Fibroblast of upper back skin (primary cell): ENCODE measurements at regions not wholly inside any gene's neighbourhood (a gene's known extent, or its start where the extent isn't known, plus 50 kb on each side); places are given as distances from the start of the nearest gene placed in this dataset.

Source experiments
- DNase-seq: peaks from one replicate; pipeline ENCODE4 v3.0.0-alpha.2; 2013

DNA sequence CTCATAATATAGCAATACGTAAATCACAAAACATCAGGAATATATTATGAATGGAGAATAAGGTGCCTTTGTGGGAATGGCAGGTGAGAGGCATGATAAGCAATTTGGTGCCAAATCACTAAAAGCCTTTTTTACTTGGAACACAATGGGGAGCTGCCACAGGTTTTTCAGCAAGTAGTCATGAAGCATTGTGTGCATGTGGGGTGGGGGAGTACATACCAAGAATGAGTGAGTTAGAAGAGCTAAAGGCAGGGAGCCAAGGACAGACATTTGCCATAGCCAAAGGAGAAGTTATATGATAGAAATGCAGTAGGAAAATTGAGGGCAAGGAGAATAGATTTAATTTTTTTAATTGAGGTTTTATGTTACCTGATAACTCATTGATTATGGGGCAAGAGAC, 445.0 kb upstream of the SMC2 start:
- peak; percentile 14 for DNase-seq

DNA sequence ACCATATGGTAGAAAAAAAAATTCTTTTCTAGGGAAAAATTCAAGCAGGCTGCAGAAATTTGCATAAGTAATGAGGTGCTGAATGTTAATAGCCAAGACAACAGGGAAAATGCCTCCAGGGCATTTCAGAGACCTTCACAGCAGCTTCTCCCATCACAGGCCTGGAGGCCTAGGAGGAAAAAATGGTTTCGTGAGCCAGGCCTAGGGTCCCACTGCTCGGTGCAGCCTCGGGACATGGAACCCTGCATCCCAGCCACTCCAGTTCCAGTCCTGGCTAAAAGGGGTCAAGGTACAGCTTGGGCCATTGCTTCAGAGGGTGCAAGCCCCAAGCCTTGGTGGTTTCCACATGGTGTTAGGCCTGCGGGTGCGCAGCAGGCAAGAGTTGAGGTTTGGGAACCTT, 436.0 kb upstream of the SMC2 start:
- DNase-seq, result no peak

DNA sequence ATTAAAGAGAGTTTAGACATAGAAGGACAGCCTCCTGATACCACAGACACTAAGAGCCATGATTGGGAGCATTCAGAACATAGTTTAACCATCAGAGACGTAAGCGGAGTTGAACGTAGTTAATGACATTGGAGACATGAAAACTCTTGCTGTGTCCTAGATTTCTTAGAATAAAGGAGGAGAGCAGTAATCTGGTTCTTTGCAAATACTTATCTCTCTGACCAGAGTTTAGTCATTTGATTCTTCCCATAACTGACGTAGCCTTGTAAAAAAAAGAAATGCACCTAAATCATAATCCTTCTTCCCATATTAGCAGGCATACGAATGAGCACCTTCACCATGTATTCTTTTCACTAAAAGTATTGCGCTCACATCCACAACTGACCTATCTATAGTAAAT, 433.3 kb upstream of the SMC2 start:
- no peak for DNase-seq

DNA sequence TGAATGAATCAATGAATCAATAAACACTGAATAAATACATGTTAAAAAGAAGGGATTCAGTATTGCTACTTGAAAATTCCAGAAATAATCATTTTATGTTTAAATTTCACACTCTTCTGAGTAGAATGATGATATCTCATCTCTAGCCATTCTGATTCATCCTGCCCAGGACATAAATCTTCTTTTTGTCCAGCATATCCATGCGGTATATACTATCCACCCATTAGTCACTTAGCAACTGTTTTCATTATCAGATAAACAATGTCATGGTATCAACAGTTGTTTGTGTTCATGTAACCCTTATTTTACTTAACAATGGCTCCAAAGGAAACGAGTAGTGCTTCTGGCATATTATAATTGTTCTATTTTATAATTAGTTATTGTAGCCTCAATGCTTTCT, 432.4 kb upstream of the SMC2 start:
- DNase-seq, result no peak

GRCh38 chr9:103669296-103669695, 424.8 kb upstream of the SMC2 start:
- DNase-seq, result no peak

GRCh38 chr9:103674271-103674670, 419.8 kb upstream of the SMC2 start:
- no peak for DNase-seq

DNA sequence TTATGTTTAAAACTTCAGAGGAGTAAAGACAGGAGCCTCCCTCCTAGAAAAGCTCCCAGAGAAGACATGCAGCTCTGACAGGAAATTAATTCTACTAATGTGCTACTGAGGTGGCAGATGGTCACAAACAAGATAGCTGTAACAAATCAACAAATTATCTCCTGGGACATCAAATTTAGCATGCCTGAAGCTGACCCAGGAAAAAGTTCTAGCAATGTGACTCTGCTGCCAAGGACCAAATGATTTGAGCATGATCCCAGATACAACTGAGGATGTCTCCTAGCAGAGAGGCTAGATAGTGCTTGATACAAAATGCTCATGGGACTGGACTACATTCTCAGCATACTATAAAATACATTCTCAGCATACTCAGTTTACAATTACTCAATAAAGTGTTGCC, 413.5 kb upstream of the SMC2 start:
- DNase-seq, result no peak

DNA sequence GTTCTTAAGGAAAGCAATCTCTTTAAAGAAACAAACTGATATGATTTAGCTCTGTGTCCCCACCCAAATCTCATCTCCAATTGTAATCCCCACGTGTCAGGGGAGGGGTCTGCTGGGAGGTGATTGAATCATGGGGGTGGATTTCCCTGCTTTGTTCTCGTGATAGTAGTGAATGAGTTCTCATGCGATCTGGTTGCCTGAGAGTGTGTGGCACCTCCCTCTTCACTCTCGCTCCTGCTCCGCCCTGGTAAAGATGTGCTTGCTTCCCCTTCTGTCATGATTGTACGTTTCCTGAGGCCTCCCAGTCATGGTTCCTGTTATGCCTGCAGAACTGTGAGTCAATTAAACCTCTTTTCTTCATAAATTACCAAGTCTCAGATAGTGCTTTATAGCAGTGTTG, 412.7 kb upstream of the SMC2 start:
- DNase-seq, result no peak

DNA sequence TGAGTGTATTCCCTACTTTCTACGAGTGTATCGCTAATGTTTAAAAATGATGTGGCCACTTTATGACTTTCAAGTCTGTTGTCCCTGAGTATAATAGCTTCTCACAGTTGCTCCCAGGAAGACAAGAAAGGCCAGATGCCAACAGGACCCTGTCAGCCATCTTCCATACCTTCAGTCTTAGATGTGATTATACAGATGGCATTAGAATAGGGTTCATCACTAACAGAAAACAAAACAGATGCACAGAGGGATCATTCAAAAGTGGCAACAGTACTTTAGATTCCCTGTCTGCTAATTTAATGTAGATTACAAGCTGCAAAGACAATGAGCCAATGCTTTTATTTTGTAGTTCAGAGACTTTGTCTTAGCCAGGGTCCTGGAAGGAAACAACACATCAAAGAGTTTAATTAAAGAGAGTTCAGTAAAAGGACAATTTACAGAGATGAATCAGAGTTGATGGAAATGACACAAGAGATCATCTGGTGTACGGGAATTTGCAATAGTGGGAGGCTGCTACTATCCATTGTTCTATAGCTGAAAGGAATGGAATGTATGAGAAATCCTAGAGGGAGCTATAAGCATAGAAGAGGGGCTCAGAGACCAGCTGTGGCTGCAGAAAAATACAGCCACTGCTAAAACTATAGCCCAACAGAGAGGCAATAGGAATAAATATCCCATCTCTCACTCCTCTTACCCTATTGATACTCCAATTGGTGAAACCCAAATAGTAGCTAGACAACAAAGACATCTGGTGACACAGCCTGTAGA, 393.7 kb upstream of the SMC2 start:
- peak; percentile 10 for DNase-seq

GRCh38 chr9:103702572-103702971, 391.5 kb upstream of the SMC2 start:
- DNase-seq, result no peak

- DNase-seq, result no peak
Measured at GRCh38 chr9:103707181-103707580, 386.9 kb upstream of the SMC2 start.

- DNase-seq, result no peak
Measured at GRCh38 chr9:103709366-103709765, 384.7 kb upstream of the SMC2 start.

DNA sequence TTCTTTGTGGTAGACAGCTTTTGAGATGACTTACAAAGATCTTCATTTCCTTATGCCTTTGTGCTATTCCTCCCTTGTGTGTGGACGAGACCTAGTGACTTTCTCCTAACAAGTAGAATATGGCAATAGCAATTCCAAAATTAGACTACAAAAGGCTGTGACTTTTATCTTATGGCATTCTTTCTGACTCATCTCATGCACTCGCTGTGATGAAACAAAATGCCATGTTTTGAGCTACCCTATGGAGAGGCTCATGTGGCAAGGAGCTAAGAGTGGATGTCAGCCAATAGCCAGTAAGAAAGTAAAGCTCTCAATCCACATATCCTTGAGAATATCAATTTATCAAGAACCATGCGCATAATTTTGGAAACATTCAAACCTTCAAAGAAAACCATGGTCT, 380.5 kb upstream of the SMC2 start:
- DNase-seq, result peak; percentile 45

DNA sequence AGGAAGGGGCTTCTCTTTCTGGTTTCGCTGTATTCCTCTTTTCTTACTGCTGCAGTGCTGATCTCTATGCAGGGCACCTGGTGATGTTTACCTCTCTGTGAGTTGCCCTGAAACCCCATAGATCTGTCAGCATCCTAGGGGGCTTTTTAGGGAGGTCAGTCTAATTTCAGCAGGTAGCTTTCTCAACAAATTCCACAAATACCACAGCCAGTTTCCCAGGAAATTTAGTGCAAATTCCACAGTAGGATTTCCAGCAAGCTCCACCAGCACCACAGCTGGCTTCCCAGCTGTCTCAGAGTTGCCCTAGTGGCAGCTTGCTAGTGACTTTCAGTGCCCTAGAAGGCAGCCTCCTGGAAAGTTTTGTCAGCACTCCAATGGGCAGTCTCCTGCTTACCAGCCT, 379.1 kb upstream of the SMC2 start:
- no peak for DNase-seq

- no peak for DNase-seq
Measured at GRCh38 chr9:103721056-103721455, 373.1 kb upstream of the SMC2 start.

- no peak for DNase-seq
Measured at GRCh38 chr9:103730866-103731265, 363.2 kb upstream of the SMC2 start.

GRCh38 chr9:103731541-103731940, 362.6 kb upstream of the SMC2 start:
- peak; percentile 39 for DNase-seq

GRCh38 chr9:103734471-103734870, 359.6 kb upstream of the SMC2 start:
- DNase-seq, result no peak

GRCh38 chr9:103755441-103755840, 338.7 kb upstream of the SMC2 start:
- DNase-seq, result no peak

GRCh38 chr9:103755986-103756385, 338.1 kb upstream of the SMC2 start:
- DNase-seq, result peak; percentile 13

DNA sequence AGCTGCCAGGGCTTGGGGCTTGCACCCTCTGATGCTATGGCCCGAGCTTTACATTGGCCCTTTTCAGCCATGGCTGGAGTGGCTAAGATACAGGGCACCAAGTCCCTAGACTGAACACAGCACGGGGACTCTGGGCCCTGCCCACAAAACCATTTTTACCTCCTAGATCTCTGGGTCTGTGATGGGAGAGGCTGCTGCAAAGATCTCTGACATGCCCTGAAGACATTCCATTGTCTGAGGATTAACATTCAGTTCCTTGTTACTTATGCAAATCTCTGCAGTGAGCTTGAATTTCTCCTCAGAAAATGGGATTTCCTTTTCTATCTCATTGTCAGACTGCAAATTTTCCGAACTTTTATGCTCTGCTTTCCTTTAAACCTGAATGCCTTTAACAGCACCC, 337.0 kb upstream of the SMC2 start:
- DNase-seq, result no peak

- no peak for DNase-seq
Measured at GRCh38 chr9:103761466-103761865, 332.6 kb upstream of the SMC2 start.

DNA sequence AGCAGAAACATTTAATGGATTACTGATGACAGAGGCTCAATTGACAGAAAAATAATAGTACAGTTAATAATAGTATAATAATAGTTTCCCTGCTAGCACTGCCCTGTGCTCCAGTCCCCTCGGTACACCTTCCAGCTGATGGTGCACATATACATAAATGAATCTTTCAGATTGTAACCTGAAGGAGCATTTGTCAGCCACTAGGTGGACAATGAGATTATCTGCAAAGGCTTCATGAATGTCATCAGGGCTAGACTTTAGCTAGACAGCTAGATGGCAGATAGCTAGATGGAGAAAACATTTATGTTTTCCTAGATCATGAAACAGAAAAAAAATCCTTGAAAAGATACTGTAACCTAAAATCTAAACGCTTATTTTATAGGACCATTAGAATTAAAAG, 304.4 kb upstream of the SMC2 start:
- peak; percentile 38 for DNase-seq

GRCh38 chr9:103798620-103799019, 295.5 kb upstream of the SMC2 start:
- peak; percentile 81 for DNase-seq

GRCh38 chr9:103799959-103800358, 294.1 kb upstream of the SMC2 start:
- DNase-seq, result no peak
